Panc1 (cell line): ENCODE measurements at regions not wholly inside any gene's neighbourhood (a gene's known extent, or its start where the extent isn't known, plus 50 kb on each side); places are given as distances from the start of the nearest gene placed in this dataset.

Experiments used
- ATAC-seq: fragments of 200-7000 bp; cut with Tn5 transposase; 2 replicates; pipeline ENCODE4 v1.9.1; 2020; ENCODE audit warnings: mild to moderate bottlenecking, moderate library complexity
- BruUV-seq: library from RNA; stranded (reverse); fragments of 400-500 nt; replicated peaks from 2 replicates; lab custom pipeline; 2021; lab: Mats Ljungman, UMichigan
- CTCF ChIA-PET: fragments of 300-600 bp; sonication (Branson Sonifier 250); formaldehyde crosslinking; loops from one replicate; lab custom pipeline; 2022; ENCODE audit warnings: antibody characterized with exemption; lab: Charles Lee
- POLR2A ChIA-PET: fragments of 300-600 bp; sonication (Branson Sonifier 250); formaldehyde crosslinking; loops from one replicate; lab custom pipeline; 2022; ENCODE audit warnings: antibody characterized with exemption; lab: Charles Lee
- DNase-seq: peaks from one replicate; pipeline ENCODE4 v3.0.0-alpha.2; 2010; ENCODE audit warnings: low read depth, low spot score
- H3K27ac ChIP-seq: 2 replicates; pipeline ENCODE4 v1.5.1; 2011; ENCODE audit warnings: mild to moderate bottlenecking, low read length, inconsistent platforms
- H3K27me3 ChIP-seq: fragments of 200-500 bp; sonication (Bioruptor generic); 2 replicates; pipeline ENCODE4 v1.6.0; 2014; ENCODE audit warnings: low read length, inconsistent platforms; ENCODE audit not compliant: control insufficient read depth, insufficient read depth
- H3K36me3 ChIP-seq: fragments of 200-500 bp; sonication (Bioruptor generic); 2 replicates; pipeline ENCODE4 v1.5.1; 2014; ENCODE audit warnings: inconsistent platforms, mild to moderate bottlenecking, low read length, moderate library complexity; ENCODE audit not compliant: control insufficient read depth, insufficient read depth
- H3K4me1 ChIP-seq: 2 replicates; pipeline ENCODE4 v1.5.1; 2011; ENCODE audit warnings: inconsistent platforms, mild to moderate bottlenecking, low read length, moderate library complexity; ENCODE audit not compliant: control insufficient read depth, insufficient read depth
- H3K4me3 ChIP-seq, 2 experiments: 2 replicates each; pipeline ENCODE4 v1.5.1; 2011 to 2012; ENCODE audit warnings: low read depth in 2 of 2, low read length in 2 of 2, mild to moderate bottlenecking in 2 of 2, inconsistent platforms in 1 of 2, moderate library complexity in 1 of 2
- H3K9me3 ChIP-seq: fragments of 200-500 bp; sonication (Bioruptor generic); 2 replicates; pipeline ENCODE4 v1.5.1; 2014; ENCODE audit warnings: low read depth, mild to moderate bottlenecking, inconsistent platforms, low read length, moderate library complexity; ENCODE audit not compliant: control insufficient read depth, insufficient read depth
- POLR2AphosphoS5 ChIP-seq: IDR thresholded peaks from 2 replicates; pipeline ENCODE4 v1.6.1; 2012; ENCODE audit warnings: mild to moderate bottlenecking, low read depth, low read length, moderate library complexity
- SIN3A ChIP-seq: IDR thresholded peaks from 2 replicates; pipeline ENCODE4 v1.6.1; 2012; ENCODE audit warnings: low read depth, mild to moderate bottlenecking, low read length, moderate library complexity, borderline replicate concordance; ENCODE audit not compliant: insufficient read depth
- TCF7L2 ChIP-seq: IDR thresholded peaks from 2 replicates; pipeline ENCODE4 v1.6.1; 2011; ENCODE audit warnings: mild to moderate bottlenecking, low read depth, low read length, inconsistent platforms
- in situ Hi-C: cut with HindIII; loops from 2 replicates; pipeline ENCODE4 v1.10.0; 2016; ENCODE audit warnings: low sequenced_read_pairs, low pct_unique_long_range_greater_than_20kb
- intact Hi-C: fragments of 100-400 bp; cut with micrococcal nuclease; formaldehyde crosslinking; loops from one replicate; pipeline ENCODE4 v1.10.0; 2022; ENCODE audit not compliant: unreplicated experiment
- TF ChIP-seq, protein P1 (sequence below), 2 experiments: IDR thresholded peaks; 2 replicates each; pipeline ENCODE4 v1.6.1; 2011 to 2012; ENCODE audit warnings: low read depth in 2 of 2, control low read depth in 1 of 2, low read length in 1 of 2, mild to moderate bottlenecking in 1 of 2, moderate library complexity in 1 of 2; ENCODE audit not compliant: insufficient read depth in 1 of 2
- TF ChIP-seq, protein P2 (sequence below): fragments of 450-650 bp; IDR thresholded peaks from 2 replicates; pipeline ENCODE4 v1.5.1; 2017; ENCODE audit warnings: mild to moderate bottlenecking

DNA sequence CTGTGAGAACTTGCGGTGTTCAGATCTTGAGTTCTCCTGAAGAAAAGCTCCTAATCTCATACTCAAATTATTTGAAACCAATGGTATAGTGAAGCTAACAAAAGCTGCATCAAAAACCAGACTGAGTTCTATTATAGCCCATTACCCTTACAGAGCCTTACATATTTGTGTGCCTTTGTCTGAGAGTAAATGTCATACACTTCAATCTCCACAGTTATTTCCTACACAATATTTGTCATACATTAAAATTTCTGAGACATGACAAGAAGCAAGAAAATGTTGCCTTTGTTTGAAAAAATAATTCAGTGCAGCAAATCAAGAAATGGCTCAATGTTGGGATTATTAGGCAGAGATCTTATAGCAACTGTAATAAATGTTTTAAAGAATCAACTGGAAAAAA, 776.1 kb upstream of the MBL2 start:
- Histone ChIP-seq H3K4me1 (no peaks in the 10 kb centered on the region), H3K27ac (no peak overlapping the region), H3K36me3 (no peaks in the 10 kb centered on the region), H3K9me3 (0 out of 2 replicates have a peak, but pooled peaks cover 3% of the 10 kb centered on the region), H3K27me3 (no peaks in the 10 kb centered on the region), H3K4me3 (no peak overlapping the region)
- DNase-seq, result no peak
- ChIA-PET CTCF (no interaction called here), POLR2A (no interaction called here)
- in situ Hi-C loops, result no loop called here
- no TSS peak for BruUV-seq
- TF ChIP-seq TCF7L2, result no peak
- no peak for TF ChIP-seq POLR2AphosphoS5
- TF ChIP-seq, protein P1, sequence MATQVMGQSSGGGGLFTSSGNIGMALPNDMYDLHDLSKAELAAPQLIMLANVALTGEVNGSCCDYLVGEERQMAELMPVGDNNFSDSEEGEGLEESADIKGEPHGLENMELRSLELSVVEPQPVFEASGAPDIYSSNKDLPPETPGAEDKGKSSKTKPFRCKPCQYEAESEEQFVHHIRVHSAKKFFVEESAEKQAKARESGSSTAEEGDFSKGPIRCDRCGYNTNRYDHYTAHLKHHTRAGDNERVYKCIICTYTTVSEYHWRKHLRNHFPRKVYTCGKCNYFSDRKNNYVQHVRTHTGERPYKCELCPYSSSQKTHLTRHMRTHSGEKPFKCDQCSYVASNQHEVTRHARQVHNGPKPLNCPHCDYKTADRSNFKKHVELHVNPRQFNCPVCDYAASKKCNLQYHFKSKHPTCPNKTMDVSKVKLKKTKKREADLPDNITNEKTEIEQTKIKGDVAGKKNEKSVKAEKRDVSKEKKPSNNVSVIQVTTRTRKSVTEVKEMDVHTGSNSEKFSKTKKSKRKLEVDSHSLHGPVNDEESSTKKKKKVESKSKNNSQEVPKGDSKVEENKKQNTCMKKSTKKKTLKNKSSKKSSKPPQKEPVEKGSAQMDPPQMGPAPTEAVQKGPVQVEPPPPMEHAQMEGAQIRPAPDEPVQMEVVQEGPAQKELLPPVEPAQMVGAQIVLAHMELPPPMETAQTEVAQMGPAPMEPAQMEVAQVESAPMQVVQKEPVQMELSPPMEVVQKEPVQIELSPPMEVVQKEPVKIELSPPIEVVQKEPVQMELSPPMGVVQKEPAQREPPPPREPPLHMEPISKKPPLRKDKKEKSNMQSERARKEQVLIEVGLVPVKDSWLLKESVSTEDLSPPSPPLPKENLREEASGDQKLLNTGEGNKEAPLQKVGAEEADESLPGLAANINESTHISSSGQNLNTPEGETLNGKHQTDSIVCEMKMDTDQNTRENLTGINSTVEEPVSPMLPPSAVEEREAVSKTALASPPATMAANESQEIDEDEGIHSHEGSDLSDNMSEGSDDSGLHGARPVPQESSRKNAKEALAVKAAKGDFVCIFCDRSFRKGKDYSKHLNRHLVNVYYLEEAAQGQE (IDR thresholded peaks at IDR 0.05; ENCODE audit: insufficient read depth in 1 of 2, low read depth in 2 of 2, low read length in 1 of 2), result no peak
- TF ChIP-seq, protein P2, sequence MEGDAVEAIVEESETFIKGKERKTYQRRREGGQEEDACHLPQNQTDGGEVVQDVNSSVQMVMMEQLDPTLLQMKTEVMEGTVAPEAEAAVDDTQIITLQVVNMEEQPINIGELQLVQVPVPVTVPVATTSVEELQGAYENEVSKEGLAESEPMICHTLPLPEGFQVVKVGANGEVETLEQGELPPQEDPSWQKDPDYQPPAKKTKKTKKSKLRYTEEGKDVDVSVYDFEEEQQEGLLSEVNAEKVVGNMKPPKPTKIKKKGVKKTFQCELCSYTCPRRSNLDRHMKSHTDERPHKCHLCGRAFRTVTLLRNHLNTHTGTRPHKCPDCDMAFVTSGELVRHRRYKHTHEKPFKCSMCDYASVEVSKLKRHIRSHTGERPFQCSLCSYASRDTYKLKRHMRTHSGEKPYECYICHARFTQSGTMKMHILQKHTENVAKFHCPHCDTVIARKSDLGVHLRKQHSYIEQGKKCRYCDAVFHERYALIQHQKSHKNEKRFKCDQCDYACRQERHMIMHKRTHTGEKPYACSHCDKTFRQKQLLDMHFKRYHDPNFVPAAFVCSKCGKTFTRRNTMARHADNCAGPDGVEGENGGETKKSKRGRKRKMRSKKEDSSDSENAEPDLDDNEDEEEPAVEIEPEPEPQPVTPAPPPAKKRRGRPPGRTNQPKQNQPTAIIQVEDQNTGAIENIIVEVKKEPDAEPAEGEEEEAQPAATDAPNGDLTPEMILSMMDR, result no peak
- TF ChIP-seq SIN3A, result no peak
- intact Hi-C loops, result no loop called here
- no peak for ATAC-seq

DNA sequence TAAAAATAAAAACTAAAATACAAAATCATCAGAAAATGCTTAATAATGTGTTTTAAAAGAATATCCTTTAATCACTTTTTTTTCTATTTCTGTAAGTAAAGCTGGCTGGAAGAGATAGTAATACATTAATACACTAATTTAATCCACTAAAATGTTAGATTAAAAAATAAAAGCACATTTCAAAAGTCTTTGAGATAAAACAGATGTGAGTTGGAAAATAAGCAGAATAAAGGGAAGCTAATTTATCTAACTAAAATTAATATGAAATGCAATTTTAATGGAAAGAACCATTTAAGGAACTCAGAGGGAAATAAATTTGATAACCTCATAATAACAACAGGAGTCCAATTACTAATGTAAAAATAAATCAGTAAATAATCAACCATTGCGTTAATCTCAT, 774.8 kb upstream of the MBL2 start:
- Histone ChIP-seq H3K36me3 (no peaks in the 10 kb centered on the region), H3K4me1 (no peaks in the 10 kb centered on the region), H3K4me3 (no peak overlapping the region), H3K27me3 (no peaks in the 10 kb centered on the region), H3K27ac (no peak overlapping the region), H3K9me3 (no peaks in the 10 kb centered on the region)
- no TSS peak for BruUV-seq
- POLR2A ChIA-PET, result interaction anchor here (0.6 kb wide), 1 partner anchor 338 kb away, joined by 3 read pairs; no protein-coding TSS in a partner anchor
- CTCF ChIA-PET, result no interaction called here
- in situ Hi-C loops, result no loop called here
- intact Hi-C loops, result no loop called here
- no peak for TF ChIP-seq TCF7L2
- TF ChIP-seq SIN3A, result no peak
- TF ChIP-seq, protein P2, result no peak
- TF ChIP-seq POLR2AphosphoS5, result no peak
- TF ChIP-seq, protein P1 (IDR thresholded peaks at IDR 0.05; ENCODE audit: insufficient read depth in 1 of 2, low read depth in 2 of 2, low read length in 1 of 2), result no peak
- no peak for ATAC-seq
- DNase-seq, result no peak
